T-helper 1 cell treated with Interleukin-12 subunit alpha and Interleukin-12 subunit beta and Interleukin-4 antibody, amounts not matched to agents 30 ng/mL and 1 ng/mL, for 36 hours (primary cell): ENCODE measurements at regions not wholly inside any gene's neighbourhood (a gene's known extent, or its start where the extent isn't known, plus 50 kb on each side); places are given as distances from the start of the nearest gene placed in this dataset.

ENCODE experiments used
- intact Hi-C: fragments of 100-400 bp; cut with micrococcal nuclease; formaldehyde crosslinking; loops from one replicate; pipeline ENCODE4 v1.15.1; 2024

GRCh38 chrX:5536261-5536660 is 692.4 kb downstream of the NLGN4X start:
- intact Hi-C loops, result no loop called here

GRCh38 chrX:5528057-5528456 is 700.6 kb downstream of the NLGN4X start:
- intact Hi-C loops, result no loop called here

DNA sequence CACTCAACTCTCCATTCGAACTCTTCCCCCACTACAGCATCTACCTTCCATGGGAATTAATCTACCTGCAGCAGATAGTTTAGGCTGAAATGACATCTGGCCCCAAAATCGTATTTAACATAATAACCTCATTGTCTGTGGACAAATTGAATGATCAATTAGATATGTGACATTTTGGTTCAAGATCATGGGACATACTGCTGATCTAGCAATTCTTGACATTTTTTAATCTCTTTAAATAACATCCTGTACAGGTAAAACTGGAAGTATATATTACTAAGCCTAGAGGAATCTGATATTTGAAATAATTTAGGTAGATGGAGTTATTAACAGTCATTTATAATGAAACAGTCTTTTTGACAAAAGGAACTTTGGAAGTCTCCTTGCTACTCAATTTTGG is 702.5 kb downstream of the NLGN4X start:
- intact Hi-C loops, result no loop called here

GRCh38 chrX:5490786-5491563 is 737.7 kb downstream of the NLGN4X start:
- intact Hi-C loops, result no loop called here

DNA sequence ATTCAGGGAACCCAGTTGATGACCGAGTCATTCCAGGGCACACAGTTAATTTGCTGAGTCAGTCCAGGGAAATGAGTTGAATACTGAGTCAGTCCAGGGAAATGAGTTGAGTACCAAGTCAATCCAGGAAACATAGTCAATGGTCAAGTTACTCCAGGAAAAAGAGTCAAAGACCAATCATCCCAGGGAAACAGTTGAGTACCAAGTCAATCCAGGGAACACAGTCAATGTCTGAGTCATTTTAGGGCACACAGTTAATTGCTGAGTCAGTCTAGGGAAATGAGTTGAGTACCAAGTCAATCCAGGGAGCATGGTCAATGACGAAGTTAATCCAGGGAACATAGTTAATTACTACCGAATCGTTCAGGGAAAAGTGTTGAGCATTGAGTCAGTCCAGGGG is 754.4 kb downstream of the NLGN4X start:
- intact Hi-C loops, result no loop called here

- intact Hi-C loops, result no loop called here
These were observed 770.3 kb downstream of the NLGN4X start for GRCh38 chrX:5458300-5458842.

- intact Hi-C loops, result no loop called here
These were observed 779.3 kb downstream of the NLGN4X start for GRCh38 chrX:5449323-5449722.

- intact Hi-C loops, result no loop called here
These were observed 796.8 kb downstream of the NLGN4X start for GRCh38 chrX:5431823-5432222.

- intact Hi-C loops, result no loop called here
These were observed 803.5 kb downstream of the NLGN4X start for GRCh38 chrX:5425119-5425518.

GRCh38 chrX:5417381-5417780 is 811.3 kb downstream of the NLGN4X start:
- intact Hi-C loops, result no loop called here

GRCh38 chrX:5415738-5416137 is 812.9 kb downstream of the NLGN4X start:
- intact Hi-C loops, result no loop called here

- intact Hi-C loops, result no loop called here
These were observed 819.6 kb downstream of the NLGN4X start for GRCh38 chrX:5409106-5409505.

DNA sequence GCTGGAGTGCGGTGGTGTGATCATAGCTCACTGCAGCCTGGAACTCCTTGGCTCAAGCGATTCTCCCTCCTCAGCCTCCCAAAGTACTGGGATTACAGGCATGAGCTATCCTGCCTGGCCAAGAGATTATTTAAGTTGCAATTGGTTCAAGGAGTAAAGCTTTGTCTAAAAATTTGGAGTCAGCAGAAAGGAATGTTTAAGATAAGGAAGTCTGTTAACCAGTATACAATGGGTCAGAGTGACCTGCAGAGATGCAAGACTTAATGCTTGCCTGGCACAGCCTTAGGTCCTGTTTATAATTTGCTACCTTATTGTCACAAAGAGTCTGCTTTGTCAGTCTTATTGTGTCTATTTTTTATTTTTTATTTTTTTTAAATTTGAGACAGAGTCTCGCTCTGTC is 826.2 kb downstream of the NLGN4X start:
- intact Hi-C loops, result no loop called here

DNA sequence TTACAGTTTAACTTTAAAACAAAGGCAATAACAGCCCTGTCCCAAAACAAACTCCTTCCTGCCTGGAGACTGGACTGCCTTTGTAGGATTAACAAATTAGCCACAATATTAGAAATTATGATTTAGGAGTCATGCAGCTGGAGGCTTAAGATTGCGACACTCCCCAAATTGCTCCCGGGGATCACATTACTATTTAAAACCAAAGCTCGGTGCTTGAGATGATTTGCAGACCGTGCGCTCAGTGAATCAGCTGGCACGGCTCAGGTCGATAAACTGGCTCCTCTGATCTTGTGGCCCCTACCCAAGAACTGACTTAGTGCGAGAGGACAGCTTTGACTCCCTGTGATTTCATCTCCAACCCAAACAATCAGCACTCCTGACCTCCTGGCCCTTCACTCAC is 829.3 kb downstream of the NLGN4X start:
- intact Hi-C loops, result no loop called here

GRCh38 chrX:5397409-5397808 is 831.3 kb downstream of the NLGN4X start:
- intact Hi-C loops, result no loop called here

DNA sequence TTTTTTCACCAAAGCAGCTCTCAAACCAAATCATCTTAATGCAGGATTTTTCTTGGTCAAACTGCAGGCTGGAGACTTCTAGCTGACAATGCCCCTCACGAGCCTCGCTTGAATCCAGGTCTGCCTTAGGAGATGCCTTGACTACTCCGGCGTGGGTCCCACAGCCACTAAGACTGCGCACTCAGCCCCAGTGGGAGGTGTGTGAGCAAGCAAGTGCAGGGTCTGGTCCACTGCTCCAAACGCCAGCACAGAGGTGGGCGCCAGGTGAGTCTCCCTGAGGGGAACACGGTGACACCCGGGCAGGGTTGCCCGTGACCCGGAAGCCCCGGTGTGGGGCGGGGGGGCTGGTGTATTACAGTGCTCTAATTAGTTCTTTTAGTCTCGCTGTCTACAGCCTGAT is 838.3 kb downstream of the NLGN4X start:
- intact Hi-C loops, result no loop called here

GRCh38 chrX:5388087-5388486 is 840.6 kb downstream of the NLGN4X start:
- intact Hi-C loops, result no loop called here

- intact Hi-C loops, result no loop called here
These were observed 848.2 kb downstream of the NLGN4X start for GRCh38 chrX:5380426-5380825.

DNA sequence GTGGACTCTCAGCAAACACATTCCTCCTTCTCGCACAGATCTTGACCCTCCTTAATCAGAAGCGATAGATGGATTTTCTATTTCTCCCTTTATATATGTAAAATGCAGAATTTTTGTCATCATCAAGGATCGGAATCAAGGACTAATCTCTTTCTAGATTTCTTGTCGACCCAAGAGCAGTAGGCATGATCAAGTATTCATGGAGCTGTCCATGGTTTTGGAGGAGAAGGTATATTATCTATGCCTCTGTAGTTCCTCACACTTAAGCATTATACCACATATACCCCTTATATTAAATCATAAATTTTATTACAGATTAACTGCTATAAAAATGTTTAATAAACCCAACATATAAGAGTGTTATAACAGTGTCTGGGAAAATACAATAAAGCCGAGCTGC is 886.8 kb downstream of the NLGN4X start:
- intact Hi-C loops, result no loop called here

GRCh38 chrX:5337160-5337559 is 891.5 kb downstream of the NLGN4X start:
- intact Hi-C loops, result no loop called here

DNA sequence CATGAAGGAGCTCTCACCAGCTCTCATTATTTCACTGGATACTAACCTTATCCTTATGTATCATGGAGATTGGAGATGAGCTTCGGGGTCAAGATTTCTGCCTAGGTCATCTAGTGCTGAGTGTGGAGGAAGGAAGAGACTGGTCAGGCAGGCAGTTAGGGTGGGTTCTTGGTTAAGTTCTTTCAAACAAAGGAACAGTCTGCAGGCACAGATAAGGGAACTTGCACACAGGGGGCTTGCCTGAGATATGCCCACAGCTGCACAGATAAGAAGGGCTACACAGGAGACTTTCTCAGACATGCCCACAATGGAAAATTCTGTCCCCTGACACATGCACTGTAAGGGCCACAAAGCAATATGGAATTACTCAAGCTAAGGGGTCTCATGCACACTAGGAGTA is 904.1 kb downstream of the NLGN4X start:
- intact Hi-C loops, result no loop called here

DNA sequence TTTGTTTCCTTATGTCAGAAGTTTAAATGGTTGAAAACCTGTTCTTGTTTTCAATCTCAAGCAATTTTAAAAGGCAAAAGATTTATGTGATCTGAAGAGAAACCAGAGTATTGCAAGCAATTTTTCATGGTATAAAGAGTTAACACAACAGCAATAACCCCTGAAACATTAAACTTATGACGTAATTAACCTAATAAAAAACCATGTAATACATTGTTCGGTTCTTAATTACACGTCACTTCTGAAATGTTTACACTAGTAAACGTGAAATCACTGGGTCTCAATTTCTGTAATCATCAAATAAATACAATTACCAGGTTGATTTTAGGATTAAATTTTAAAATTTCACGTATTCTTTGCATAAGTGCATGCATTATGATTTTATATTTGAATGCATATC is 914.5 kb downstream of the NLGN4X start:
- intact Hi-C loops, result no loop called here

DNA sequence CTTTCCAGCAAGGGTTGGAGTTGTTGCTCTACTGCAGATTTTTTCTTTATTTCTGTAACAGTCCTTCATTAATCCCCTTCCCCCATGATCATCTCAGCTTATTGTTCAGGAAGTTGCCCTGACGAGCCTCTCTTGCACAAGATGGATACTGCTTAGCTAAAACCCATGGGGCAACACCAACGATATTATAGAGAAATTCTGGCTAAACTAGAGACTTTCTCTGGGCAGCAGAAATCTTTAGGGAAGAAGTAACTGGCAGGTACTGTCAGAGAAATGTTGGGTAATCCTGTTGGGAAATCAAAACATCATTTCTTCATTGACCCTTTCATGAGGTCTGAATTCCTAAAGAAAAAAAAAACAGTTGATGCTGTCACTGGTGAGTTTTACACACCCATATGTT is 921.3 kb downstream of the NLGN4X start:
- intact Hi-C loops, result no loop called here
